Fibroblast of mammary gland (primary cell): ENCODE measurements at regions not wholly inside any gene's neighbourhood (a gene's known extent, or its start where the extent isn't known, plus 50 kb on each side); places are given as distances from the start of the nearest gene placed in this dataset.

Source experiments
- DNase-seq: peaks from one replicate; pipeline ENCODE4 v3.0.0-alpha.2; 2010; ENCODE audit warnings: low read depth
- H3K4me3 ChIP-seq: 2 replicates; pipeline ENCODE4 v1.5.1; 2011; ENCODE audit warnings: low read depth, mild to moderate bottlenecking, low read length, moderate library complexity; ENCODE audit not compliant: control insufficient read depth
- CTCF ChIP-seq: conservative IDR thresholded peaks from 2 replicates; pipeline ENCODE4 v1.5.1; 2011; ENCODE audit warnings: low read depth, low read length, inconsistent platforms; ENCODE audit not compliant: control insufficient read depth, insufficient read depth

- TF ChIP-seq CTCF = no peak
- no peak overlapping the region for H3K4me3 ChIP-seq
- DNase-seq = no peak
These were observed 104.2 kb upstream of the PROX1 start for GRCh38 chr1:213883618-213884017.

GRCh38 chr1:213884402-213884801 is 103.4 kb upstream of the PROX1 start:
- no peak for DNase-seq
- no peak overlapping the region for H3K4me3 ChIP-seq

GRCh38 chr1:213884942-213885341 is 102.8 kb upstream of the PROX1 start:
- no peak for DNase-seq
- H3K4me3 ChIP-seq = no peak overlapping the region
- TF ChIP-seq CTCF = no peak

More at GRCh38 chr1:213884402-213884801, 103.4 kb upstream of the PROX1 start:
- no peak for TF ChIP-seq CTCF

- no peak overlapping the region for H3K4me3 ChIP-seq
- DNase-seq = no peak
- TF ChIP-seq CTCF = no peak
These were observed 99.9 kb upstream of the PROX1 start for GRCh38 chr1:213887842-213888241.

- no peak for DNase-seq
- no peak for TF ChIP-seq CTCF
- no peak overlapping the region for H3K4me3 ChIP-seq
These were observed 95.5 kb upstream of the PROX1 start for GRCh38 chr1:213891989-213892902.

- no peak for TF ChIP-seq CTCF
- no peak for DNase-seq
- H3K4me3 ChIP-seq = no peak overlapping the region
These were observed 89.1 kb upstream of the PROX1 start for GRCh38 chr1:213898684-213899083.
